HG03432 (cell line): ENCODE measurements at regions not wholly inside any gene's neighbourhood (a gene's known extent, or its start where the extent isn't known, plus 50 kb on each side); places are given as distances from the start of the nearest gene placed in this dataset.
"Not testable (repeated sequence)": the region's sequence is repeated elsewhere in the genome, so short reads cannot be mapped to it uniquely, and the experiment has no call there.

ENCODE experiments used
- ATAC-seq: cut with Tn5 transposase; IDR thresholded peaks from one replicate; pipeline ENCODE4 v1.9.1; 2021; ENCODE audit warnings: mild to moderate bottlenecking, moderate library complexity; ENCODE audit not compliant: unreplicated experiment

DNA sequence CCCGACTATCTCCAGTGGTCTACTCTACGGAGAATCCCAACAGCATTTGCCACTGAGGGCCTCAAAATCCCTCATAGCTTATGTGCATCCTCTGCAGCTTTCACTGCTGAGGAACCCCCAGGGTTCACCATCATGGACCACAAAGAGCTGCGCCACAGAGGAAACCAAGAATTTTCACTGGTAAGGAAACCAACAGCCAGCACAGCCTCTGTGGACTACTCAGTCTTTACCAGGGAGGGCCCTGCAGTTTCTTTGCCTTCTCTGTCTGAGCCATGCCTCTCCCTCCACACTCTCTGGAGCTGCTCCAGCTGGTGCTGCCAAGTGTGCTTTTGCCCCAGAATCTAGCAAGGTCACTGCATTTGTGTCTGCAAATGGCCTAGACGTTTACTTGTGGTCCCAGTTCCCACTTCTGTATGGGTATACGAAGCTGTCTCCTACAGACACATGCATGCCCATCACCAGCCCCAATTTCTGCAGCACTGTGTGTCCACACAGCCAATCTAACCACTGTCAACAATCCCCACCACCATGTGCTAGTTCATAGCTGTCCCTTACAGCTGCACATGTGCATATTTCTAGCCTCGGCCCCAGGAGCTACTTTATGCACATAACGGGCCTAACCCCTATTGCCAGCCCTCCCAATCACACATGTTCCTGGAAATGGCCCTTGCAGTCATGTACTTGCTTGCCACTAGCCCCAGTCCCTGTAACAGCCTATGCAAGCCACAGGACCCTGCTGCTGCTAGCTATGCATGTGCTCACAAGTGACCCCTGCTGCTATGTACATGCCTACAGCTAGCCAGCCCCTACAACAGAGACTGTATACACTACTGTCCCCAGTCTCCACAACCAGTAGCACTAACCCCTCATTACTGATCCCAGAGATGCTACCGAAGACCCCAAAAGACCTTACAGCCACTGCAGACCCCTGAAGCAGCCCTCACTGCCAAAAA, 1437.4 kb downstream of the CDH11 start:
- no peak for ATAC-seq

DNA sequence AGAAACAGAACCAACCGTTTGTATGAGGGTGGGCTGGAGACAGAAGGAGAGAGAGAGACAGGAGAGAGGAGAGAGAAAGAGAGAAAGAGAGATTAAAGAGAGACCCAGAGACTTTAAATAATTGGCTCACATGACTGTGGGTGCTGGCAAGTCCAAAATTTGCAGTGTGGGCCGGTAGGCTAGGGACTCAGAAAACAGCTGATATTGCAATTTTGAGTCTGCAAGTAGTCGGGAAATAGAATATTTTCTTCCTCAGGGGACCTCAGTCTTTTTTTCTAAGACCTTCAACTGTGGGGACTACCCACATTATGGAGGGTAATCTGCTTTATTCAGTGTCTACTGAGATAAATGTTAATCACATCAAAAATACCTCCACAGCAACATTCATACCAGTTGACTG, 1439.0 kb downstream of the CDH11 start:
- no peak for ATAC-seq

- ATAC-seq = no peak
Measured at GRCh38 chr16:63672493-63672892, 1449.4 kb downstream of the CDH11 start.

DNA sequence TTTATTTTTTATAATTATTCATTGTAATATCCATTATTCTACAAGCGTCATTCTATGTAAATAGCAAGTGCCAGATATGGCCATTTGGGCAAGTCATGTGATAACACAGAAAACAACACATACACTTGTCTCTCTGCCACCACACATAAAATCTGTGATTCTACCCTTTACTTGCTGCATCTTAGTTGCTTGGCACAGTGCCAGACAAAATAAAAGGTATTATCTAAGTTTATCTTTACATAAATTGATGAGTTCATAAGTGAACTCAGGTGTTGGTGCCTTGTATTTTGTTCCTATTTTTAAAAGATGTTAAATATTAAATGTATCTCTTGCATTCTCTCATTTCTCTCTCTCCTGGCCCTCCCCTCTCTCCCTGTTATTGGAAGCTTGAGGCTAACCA, 1458.7 kb downstream of the CDH11 start:
- ATAC-seq = no peak

DNA sequence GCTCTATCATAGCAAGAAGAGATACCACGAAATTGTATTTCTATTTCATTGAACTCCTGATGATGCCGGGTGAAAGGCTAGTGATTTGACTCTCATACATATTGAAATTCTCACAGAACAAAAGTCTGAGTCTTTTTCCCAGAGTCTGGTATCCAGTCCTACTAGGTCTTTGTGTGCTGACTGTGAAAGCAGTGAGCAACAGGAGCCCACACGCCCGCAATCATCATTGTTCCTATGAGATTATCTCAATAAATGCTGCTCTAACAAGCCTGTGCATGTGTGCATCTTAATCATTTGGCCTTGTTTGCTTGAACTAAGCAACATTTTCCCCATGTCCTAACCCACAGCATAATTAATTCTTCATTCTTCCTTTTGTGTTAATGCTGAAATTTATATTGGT, 1466.0 kb downstream of the CDH11 start:
- ATAC-seq = no peak

GRCh38 chr16:63653044-63653839, 1468.6 kb downstream of the CDH11 start:
- no peak for ATAC-seq

DNA sequence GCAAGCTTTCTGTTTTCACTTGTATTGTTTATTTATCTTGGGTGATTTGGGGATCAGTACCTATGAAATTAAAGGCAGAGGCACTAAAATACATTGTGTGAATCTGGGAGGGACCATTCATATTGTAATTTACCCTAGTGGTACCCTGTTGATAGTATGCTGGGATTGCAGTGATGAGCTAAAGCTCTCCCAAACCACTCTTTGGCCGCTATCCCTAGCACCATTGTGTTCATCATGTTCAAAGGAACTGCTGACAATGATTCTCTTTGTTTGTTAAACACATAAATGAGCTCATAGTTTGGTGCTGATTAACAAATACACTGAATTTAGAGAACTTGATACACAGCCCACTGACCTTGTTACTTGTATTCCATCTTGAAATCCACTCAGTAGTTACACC, 1469.8 kb downstream of the CDH11 start:
- no peak for ATAC-seq

DNA sequence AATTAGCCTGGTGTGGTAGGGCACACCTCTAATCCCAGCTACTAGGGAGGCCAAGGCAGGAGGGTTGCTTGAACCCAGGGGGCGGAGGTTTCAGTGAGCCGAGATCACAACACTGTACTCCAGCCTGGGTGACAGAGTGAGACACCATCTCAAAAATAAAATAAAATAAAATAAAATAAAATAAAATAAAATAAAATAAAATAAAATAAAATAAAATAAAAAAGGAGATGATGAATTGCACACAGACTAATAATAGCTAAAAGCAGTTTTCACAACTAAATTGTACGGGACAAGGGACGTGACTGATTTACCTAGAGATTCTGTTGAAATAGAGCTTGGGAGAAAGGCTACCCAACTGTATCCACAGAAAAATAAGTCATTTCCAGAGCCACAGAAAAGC, 1471.3 kb downstream of the CDH11 start:
- ATAC-seq = no peak

- ATAC-seq = not testable (repeated sequence)
Measured at GRCh38 chr16:63633706-63634445, 1488.0 kb downstream of the CDH11 start.

DNA sequence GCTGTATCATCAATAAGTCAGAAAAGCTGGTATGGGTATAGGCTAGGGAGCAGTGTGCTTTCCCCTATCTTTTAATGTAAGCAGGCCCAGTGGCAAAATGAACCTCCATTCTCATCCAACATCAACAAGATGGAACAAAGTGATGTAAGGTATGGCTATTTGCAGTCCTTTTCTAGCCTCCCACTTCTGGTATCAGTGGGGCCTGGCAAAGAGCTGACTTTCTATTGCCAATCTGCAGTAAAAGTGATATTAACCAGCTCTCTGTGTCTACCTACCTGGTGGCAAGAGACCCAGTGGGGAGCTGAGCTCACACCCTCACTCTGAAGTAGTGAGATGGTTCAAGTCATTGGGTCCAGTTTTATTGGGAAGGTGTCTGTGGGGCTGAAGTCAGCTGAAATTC, 1492.6 kb downstream of the CDH11 start:
- no peak for ATAC-seq

DNA sequence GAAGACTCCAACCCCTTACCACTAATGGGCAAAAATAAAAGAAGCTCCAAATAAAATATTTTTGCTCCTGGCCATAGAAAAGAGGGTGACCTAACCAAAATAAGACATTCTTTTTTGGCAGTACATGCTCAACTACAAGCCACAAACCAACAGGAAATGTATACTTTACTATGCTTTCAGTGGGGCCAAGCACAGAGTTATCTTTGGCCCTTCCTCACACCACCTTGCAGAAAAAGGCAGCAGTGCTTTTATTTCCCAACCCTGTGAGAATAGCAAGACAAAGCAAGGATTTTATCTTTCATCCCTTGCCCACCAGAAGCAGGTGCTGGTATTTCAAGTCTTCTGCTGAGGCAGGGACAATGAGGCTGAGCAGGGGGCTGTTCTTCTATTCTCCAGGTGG, 1493.1 kb downstream of the CDH11 start:
- ATAC-seq = no peak

DNA sequence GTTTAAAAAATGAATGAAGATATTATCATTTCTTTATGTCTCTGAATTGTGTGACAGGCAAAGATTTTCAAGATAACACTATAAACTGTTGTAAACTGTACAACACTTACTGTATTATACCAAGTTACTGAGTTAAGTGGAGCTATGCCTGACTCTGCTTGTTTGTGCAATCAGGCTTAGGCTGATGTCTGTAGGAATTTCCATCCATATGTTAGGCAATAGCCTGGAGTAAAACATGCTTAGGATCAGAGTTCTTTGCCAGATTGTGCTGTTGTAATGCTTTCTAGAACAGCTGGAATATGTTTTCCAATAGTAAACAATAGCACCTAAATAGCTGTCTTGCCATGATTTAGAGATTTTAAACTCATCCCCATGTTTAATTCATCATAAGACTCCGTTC, 1496.7 kb downstream of the CDH11 start:
- ATAC-seq = no peak

DNA sequence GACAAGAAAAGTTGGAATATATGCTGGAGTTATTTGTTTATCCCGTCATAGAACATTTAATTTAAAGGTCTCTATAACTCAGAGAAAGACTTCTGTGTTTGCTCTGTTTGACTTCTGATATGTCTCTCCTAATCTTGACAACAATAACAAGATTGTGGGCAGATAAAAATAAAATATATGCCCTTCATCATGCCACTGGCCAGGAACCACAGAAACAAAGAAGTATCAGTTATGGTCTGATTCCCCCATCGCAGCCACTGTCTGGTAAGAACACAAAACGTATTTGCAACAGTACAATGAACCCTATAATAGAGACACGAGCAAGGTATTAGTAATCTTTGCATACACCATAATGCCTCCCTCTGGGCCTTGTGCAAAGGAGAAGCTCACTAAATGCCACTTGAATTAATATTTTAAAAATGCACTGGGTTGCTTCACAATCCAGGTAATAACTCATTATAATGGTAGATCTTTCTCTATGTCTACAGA, 1498.3 kb downstream of the CDH11 start:
- no peak for ATAC-seq

DNA sequence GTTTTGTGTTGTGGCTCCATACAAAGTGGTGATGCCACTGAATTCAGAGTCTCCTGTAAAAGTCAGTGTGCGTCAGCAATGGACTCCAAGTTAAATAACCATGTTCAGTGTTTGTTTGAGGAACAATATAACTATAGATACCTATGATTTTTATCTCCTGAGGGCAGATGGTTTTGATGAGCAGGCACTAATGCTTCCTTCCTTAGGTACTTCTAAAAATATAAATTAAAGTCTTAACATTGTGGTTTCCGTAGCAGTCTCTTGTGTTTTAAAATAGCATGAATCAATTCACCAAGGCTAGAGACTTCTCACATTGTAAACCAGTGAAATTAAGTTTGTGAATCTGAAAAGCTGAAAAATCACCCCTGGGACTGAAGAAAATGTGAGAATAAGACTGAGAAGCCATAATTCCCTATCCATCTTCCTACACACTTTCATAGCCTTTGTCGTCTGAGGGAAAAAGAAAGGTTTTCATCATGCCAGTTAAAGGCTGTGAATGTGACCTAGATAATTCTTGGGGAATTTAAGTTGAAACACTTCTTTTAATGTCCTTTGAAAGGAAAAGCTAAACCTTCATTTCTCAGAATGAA, 1502.9 kb downstream of the CDH11 start:
- no peak for ATAC-seq

GRCh38 chr16:63617990-63618763, 1503.7 kb downstream of the CDH11 start:
- no peak for ATAC-seq

DNA sequence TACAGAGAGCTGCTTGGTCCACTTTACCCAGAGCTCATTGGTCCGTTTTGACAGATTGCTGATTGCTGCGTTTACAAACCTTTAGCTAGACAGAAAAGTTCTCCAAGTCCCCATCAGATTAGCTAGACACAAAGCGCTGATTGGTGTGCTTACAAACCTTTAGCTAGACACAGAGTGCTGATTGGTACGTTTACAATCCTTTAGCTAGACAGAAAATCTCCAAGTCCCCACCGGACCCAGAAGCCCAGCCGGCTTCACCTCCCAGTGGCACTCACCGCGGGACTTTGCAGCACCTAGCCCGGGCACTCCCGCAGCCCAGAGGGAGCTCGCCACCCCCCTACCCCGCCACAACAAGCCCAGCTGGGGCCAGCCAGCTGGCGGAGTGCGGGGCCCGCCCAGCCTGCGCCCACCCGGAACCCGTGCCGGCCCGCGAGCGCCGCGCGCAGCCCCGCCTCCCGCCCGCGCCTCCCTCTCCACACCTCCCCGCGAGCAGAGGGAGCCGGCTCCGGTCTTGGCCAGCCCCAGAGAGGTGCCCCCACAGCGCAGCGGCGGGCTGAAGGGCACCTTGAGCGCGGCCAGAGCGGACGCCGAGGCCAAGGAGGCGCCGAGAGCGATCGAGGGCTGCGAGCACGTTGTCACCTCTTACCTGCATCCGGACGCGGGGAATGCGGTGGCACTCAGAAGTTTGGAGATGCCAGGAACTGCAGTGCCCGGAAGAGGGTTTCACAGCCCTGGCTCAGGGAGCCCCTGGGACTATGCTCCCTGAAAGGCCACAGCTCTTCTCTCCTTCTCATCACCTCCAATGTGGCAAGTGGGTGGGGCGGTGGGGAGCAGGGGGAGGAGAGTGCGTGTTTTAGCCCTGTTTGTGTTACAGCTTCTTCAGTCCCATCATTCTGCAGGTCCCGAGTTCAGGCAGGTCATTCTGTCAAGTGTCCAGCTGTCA, 1504.5 kb downstream of the CDH11 start:
- no peak for ATAC-seq

DNA sequence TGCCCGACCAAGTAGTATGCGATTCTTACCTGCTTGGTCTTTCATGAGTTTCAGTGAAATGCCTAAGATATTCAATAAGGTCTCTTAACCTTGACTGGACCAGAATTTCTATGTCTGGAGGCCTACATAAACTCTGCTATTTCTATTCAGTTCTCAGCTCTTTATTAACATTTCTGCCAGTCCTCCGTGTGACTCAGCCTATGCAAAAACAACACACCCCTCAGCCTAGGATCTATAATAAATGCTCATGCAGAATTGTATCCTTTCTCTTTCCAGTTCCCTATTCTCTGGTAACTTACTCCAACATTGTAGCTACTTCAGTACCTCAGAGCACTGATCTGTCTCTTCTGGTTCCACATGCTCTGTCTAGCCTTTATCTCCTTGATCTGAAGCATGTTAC, 1507.4 kb downstream of the CDH11 start:
- ATAC-seq = no peak

DNA sequence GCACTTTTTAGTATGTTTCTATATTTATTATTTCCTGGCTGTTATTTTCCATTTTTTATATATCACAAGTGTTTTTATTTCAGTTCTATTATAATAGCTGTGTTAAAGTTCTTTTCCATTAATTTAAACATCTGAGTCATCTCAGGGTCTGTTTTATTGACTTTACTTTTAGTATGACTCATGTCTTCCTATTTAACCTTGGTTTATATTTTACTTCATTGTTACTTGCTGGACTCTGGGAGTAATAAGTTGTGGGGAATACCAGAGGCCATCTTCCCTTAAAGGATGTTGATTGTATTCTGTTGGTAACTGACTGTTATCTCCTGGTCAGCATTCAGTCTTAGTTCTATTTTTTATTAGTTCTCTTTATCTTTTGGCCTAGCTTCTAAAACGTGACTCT, 1508.2 kb downstream of the CDH11 start:
- no peak for ATAC-seq
